ENCODE measurements at regions not wholly inside any gene's neighbourhood (a gene's known extent, or its start where the extent isn't known, plus 50 kb on each side); places are given as distances from the start of the nearest gene placed in this dataset.

- DNase-seq (ENCODE audit: low read depth, low spot score): no peak
Measured at GRCh38 chr12:47560415-47560814, 145.4 kb downstream of the RPAP3 start.

GRCh38 chr12:47558625-47559345 is 147.0 kb downstream of the RPAP3 start:
- no peak for DNase-seq (ENCODE audit: low read depth, low spot score)

GRCh38 chr12:47557386-47557785 is 148.4 kb downstream of the RPAP3 start:
- no peak for DNase-seq (ENCODE audit: low read depth, low spot score)

- DNase-seq (ENCODE audit: low read depth, low spot score): no peak
Measured at GRCh38 chr12:47556261-47557030, 149.4 kb downstream of the RPAP3 start.

- no peak for DNase-seq (ENCODE audit: low read depth, low spot score)
Measured at GRCh38 chr12:47554046-47554653, 151.7 kb downstream of the RPAP3 start.

- no peak for DNase-seq (ENCODE audit: low read depth, low spot score)
Measured at GRCh38 chr12:47553266-47553665, 152.6 kb downstream of the RPAP3 start.

GRCh38 chr12:47551426-47551851 is 154.4 kb downstream of the RPAP3 start:
- no peak for DNase-seq (ENCODE audit: low read depth, low spot score)

- DNase-seq (ENCODE audit: low read depth, low spot score): no peak
Measured at GRCh38 chr12:47549258-47549657, 156.6 kb downstream of the RPAP3 start.

GRCh38 chr12:47548401-47548800 is 157.4 kb downstream of the RPAP3 start:
- DNase-seq (ENCODE audit: low read depth, low spot score): no peak

GRCh38 chr12:47547077-47547476 is 158.8 kb downstream of the RPAP3 start:
- DNase-seq (ENCODE audit: low read depth, low spot score): no peak

GRCh38 chr12:47545938-47546609 is 159.8 kb downstream of the RPAP3 start:
- no peak for DNase-seq (ENCODE audit: low read depth, low spot score)

- no peak for DNase-seq (ENCODE audit: low read depth, low spot score)
Measured at GRCh38 chr12:47534695-47535094, 171.1 kb downstream of the RPAP3 start.

GRCh38 chr12:47530050-47530449 is 175.8 kb downstream of the RPAP3 start:
- no peak for DNase-seq (ENCODE audit: low read depth, low spot score)

GRCh38 chr12:47527816-47528215 is 178.0 kb downstream of the RPAP3 start:
- DNase-seq (ENCODE audit: low read depth, low spot score): no peak

GRCh38 chr12:47520029-47520428 is 185.8 kb downstream of the RPAP3 start:
- no peak for DNase-seq (ENCODE audit: low read depth, low spot score)

GRCh38 chr12:47517122-47517521 is 188.7 kb downstream of the RPAP3 start:
- DNase-seq (ENCODE audit: low read depth, low spot score): no peak

- no peak for DNase-seq (ENCODE audit: low read depth, low spot score)
Measured at GRCh38 chr12:47509398-47509851, 196.4 kb downstream of the RPAP3 start.

GRCh38 chr12:47507221-47507620 is 198.6 kb downstream of the RPAP3 start:
- no peak for DNase-seq (ENCODE audit: low read depth, low spot score)

GRCh38 chr12:47504775-47505446 is 200.9 kb downstream of the RPAP3 start:
- no peak for DNase-seq (ENCODE audit: low read depth, low spot score)

GRCh38 chr12:47493801-47494200 is 212.0 kb downstream of the RPAP3 start:
- no peak for DNase-seq (ENCODE audit: low read depth, low spot score)

GRCh38 chr12:47491516-47492305 is 214.1 kb downstream of the RPAP3 start:
- DNase-seq (ENCODE audit: low read depth, low spot score): no peak
